Nephron (organoid): ENCODE measurements at regions not wholly inside any gene's neighbourhood (a gene's known extent, or its start where the extent isn't known, plus 50 kb on each side); places are given as distances from the start of the nearest gene placed in this dataset.

Experiments
- H3K27ac Mint-ChIP-seq, 3 experiments: 2 replicates each; pipeline ENCODE4 v1.8.0; 2020; ENCODE audit warnings: mixed read lengths in 3 of 3, mild to moderate bottlenecking in 2 of 3, moderate library complexity in 1 of 3
- H3K27me3 Mint-ChIP-seq: 2 replicates; pipeline ENCODE4 v1.8.0; 2021; ENCODE audit warnings: low read depth, mild to moderate bottlenecking, moderate library complexity, mixed read lengths
- H3K36me3 Mint-ChIP-seq: 2 replicates; pipeline ENCODE4 v1.8.0; 2020; ENCODE audit warnings: low read depth, mixed read lengths
- H3K4me1 Mint-ChIP-seq: 2 replicates; pipeline ENCODE4 v1.8.0; 2020; ENCODE audit warnings: mixed read lengths
- H3K4me3 Mint-ChIP-seq, 3 experiments: 2 replicates each; pipeline ENCODE4 v1.8.0; 2020; ENCODE audit warnings: mild to moderate bottlenecking in 3 of 3, mixed read lengths in 3 of 3, moderate library complexity in 2 of 3
- H3K9me3 Mint-ChIP-seq: 2 replicates; pipeline ENCODE4 v1.8.0; 2020; ENCODE audit warnings: mixed read lengths
- TF ChIP-seq, protein P1 (sequence below), 3 experiments: fragments of 200-600 bp; sonication (generic); IDR thresholded peaks; one replicate each; pipeline ENCODE4 v1.5.0; 2021; ENCODE audit warnings: antibody characterized with exemption in 3 of 3; ENCODE audit not compliant: unreplicated experiment in 3 of 3

DNA sequence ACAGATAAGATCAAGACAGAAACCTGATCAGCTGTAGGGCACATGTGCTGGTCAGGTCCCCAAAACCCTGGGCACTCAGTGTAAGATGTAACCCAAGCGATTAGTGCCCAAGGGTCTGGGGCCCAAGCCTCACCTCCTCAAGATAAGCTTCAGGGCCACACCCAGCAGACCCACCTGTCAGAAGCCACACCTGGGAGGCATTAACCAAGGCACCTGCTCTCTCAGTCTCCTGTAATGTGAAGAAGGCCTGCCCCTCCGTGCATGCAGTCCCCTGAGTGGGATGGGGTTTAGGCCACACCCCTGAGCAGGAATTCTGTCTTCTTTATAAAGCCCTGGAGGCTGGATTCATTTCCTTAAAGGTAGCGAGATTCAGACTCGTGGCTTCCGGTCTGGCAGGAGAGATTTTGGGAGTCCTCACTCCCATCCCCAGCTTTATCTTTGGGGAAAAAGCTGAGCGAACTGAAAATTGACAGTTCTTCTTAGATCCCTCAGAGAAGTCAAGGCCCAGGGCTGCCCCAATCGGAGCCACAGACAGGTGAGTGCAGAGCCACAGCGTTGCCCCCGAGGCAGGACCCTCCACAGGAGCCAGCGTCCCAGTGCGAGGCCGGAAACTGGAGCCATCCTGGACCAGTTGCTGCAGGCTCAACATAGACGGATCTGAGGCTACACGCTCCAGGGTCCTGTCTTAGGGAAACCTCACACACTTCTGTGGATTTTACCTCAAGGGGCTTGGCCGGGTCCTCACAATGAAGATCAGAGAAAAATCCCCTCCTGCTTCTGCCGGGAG is 357.6 kb upstream of the IRX4 start:
- no peaks in the 10 kb centered on the region for H3K4me1 Mint-ChIP-seq
- H3K27ac Mint-ChIP-seq = no peak overlapping the region
- TF ChIP-seq, protein P1, sequence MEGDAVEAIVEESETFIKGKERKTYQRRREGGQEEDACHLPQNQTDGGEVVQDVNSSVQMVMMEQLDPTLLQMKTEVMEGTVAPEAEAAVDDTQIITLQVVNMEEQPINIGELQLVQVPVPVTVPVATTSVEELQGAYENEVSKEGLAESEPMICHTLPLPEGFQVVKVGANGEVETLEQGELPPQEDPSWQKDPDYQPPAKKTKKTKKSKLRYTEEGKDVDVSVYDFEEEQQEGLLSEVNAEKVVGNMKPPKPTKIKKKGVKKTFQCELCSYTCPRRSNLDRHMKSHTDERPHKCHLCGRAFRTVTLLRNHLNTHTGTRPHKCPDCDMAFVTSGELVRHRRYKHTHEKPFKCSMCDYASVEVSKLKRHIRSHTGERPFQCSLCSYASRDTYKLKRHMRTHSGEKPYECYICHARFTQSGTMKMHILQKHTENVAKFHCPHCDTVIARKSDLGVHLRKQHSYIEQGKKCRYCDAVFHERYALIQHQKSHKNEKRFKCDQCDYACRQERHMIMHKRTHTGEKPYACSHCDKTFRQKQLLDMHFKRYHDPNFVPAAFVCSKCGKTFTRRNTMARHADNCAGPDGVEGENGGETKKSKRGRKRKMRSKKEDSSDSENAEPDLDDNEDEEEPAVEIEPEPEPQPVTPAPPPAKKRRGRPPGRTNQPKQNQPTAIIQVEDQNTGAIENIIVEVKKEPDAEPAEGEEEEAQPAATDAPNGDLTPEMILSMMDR (IDR thresholded peaks at IDR 0.05; ENCODE audit: unreplicated experiment in 3 of 3) = no peak
- peaks cover 21% of the 10 kb centered on the region for H3K9me3 Mint-ChIP-seq
- H3K36me3 Mint-ChIP-seq = no peaks in the 10 kb centered on the region
- no peak overlapping the region for H3K4me3 Mint-ChIP-seq
- H3K27me3 Mint-ChIP-seq = peaks cover 31% of the 10 kb centered on the region

DNA sequence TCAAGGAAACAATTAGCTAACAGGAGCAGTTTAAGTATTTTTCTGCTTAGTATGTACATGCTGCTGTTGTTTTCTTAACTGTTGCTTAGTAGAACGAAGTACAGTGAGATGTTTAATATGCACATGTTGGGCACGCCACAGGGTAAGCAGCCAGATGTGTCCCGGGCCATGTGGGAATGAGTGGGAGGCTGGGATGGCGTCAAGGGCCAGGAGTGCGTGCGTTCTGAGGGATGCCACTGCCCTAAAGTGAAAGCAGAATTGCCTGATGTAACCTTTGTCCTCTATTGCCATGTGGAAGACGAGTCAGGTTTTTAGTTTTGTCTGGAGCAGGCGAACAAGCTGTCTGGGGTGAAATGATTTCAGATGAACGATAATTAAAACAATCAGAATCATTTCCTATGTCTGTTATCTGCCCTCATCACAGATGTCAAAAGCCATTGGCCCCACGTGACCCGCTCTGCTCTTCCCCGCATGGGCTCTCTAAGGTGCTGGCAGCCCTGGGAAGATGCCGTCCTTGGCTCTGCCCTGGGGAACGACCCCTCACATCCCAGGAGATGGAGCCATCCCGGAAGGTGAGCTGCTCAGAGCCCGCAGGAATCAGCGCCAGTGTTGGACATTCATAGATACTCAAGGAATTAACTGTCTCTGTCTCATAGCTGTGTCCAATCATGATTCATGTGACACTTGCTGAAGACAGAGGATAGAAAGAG is 356.6 kb upstream of the IRX4 start:
- Mint-ChIP-seq H3K9me3 (peaks cover 27% of the 10 kb centered on the region), H3K27ac (no peak overlapping the region), H3K4me3 (no peak overlapping the region), H3K27me3 (peaks cover 31% of the 10 kb centered on the region), H3K4me1 (no peaks in the 10 kb centered on the region), H3K36me3 (peaks cover 4% of the 10 kb centered on the region)
- TF ChIP-seq, protein P1 (IDR thresholded peaks at IDR 0.05; ENCODE audit: unreplicated experiment in 3 of 3) = no peak

DNA sequence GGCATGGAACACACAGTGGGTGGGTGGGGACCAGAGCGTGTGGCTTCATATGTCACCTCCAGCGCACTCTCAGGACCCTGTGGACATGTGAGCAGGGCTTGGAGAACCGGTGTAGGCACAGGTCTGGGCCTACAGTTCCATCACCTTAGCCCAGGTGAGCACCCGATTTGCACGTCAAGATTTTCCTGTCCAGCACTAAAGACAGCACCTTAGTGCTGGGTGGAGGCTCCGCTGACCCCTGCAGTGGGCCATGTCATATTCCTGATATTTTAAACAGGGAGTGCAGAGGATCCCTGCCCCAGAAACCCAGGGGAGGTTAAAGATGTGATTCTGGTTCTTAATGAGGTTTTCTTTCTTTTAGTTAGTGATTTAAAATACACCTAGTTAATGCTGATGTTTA is 356.0 kb upstream of the IRX4 start:
- Mint-ChIP-seq H3K27me3 (peaks cover 29% of the 10 kb centered on the region), H3K27ac (no peak overlapping the region), H3K4me3 (no peak overlapping the region), H3K4me1 (no peaks in the 10 kb centered on the region), H3K36me3 (peaks cover 4% of the 10 kb centered on the region), H3K9me3 (peaks cover 34% of the 10 kb centered on the region)
- TF ChIP-seq, protein P1 (IDR thresholded peaks at IDR 0.05; ENCODE audit: unreplicated experiment in 3 of 3) = no peak

DNA sequence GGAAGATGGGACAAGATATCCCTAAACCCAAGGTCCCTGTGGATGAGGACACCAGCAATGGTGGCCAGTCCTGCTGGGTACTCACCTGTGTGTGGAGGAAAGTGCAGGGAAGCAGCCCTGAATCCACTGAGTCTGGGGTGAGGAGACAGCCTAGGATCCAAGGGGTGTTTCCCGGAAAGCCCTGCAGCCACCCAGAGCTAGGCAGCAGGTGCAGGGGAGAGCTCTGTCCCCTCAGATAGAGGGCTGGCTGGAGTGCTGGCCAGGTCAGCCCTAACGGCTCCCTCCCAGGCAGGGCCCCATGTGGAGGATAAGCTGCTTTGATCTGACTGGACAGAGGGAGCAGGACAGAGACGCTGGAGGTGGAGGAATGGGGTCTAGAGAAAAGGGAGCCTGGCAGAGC is 344.7 kb upstream of the IRX4 start:
- no peaks in the 10 kb centered on the region for H3K4me1 Mint-ChIP-seq
- H3K9me3 Mint-ChIP-seq = no peaks in the 10 kb centered on the region
- no peak overlapping the region for H3K4me3 Mint-ChIP-seq
- peaks cover 20% of the 10 kb centered on the region for H3K27me3 Mint-ChIP-seq
- no peak overlapping the region for H3K27ac Mint-ChIP-seq
- no peaks in the 10 kb centered on the region for H3K36me3 Mint-ChIP-seq
- TF ChIP-seq, protein P1 (IDR thresholded peaks at IDR 0.05; ENCODE audit: unreplicated experiment in 3 of 3) = no peak

DNA sequence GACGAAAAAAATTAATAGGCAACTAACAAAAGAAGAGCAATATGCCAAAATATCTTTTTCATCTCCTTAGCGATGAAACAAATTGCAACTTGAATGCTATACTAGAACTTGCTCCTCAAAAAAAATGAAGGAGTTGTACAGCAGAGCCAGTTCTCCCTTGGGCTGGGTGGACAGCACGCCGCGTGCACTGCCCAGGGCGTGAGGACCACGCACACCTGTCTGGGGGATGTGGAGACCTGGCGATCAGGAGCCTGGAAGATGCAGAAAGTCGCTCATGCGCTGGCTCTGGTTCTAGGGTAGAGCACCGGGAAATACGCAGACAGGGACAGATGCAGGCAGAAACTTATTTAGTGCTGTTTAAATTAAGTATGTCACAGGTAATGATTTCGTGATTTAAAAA is 342.0 kb upstream of the IRX4 start:
- no peaks in the 10 kb centered on the region for H3K4me1 Mint-ChIP-seq
- H3K36me3 Mint-ChIP-seq = no peaks in the 10 kb centered on the region
- no peak overlapping the region for H3K27ac Mint-ChIP-seq
- H3K4me3 Mint-ChIP-seq = no peak overlapping the region
- TF ChIP-seq, protein P1 (IDR thresholded peaks at IDR 0.05; ENCODE audit: unreplicated experiment in 3 of 3) = no peak
- peaks cover 21% of the 10 kb centered on the region for H3K27me3 Mint-ChIP-seq
- no peaks in the 10 kb centered on the region for H3K9me3 Mint-ChIP-seq
